Adrenal gland (tissue), 9 donors: ENCODE measurements at regions not wholly inside any gene's neighbourhood (a gene's known extent, or its start where the extent isn't known, plus 50 kb on each side); places are given as distances from the start of the nearest gene placed in this dataset.

Source experiments
- DNase-seq, 7 donors: peaks; one replicate each; pipeline ENCODE4 v3.0.0-alpha.2; 2019 to 2020
- H3K27ac ChIP-seq, 5 donors: fragments of 200-600 bp; sonication (generic) in 4 of 5; 1 replicate in 3 of 5; 2 replicates in 2 of 5; pipeline versions ENCODE4 v1.5.1 to v1.8.0; 2016 to 2020; ENCODE audit warnings: mild to moderate bottlenecking in 1 of 5
- H3K27me3 ChIP-seq: fragments of 200-600 bp; 2 replicates; pipeline ENCODE4 v1.8.0; 2021
- H3K36me3 ChIP-seq, 2 donors: fragments of 200-600 bp; replicated peaks in 1 of 2; 1 replicate in 1 of 2; 2 replicates in 1 of 2; pipeline versions ENCODE4 v1.5.1 to v1.8.0; 2018 to 2022
- H3K4me1 ChIP-seq, 2 donors: fragments of 200-600 bp; replicated peaks in 1 of 2; 1 replicate in 1 of 2; 2 replicates in 1 of 2; pipeline versions ENCODE4 v1.5.1 to v1.8.0; 2018 to 2021
- H3K4me3 ChIP-seq, 4 donors: fragments of 200-600 bp; sonication (generic) in 3 of 4; one replicate each; pipeline ENCODE4 v1.5.1; 2016 to 2018
- H3K9me3 ChIP-seq, 3 donors: fragments of 200-600 bp; sonication (generic) in 1 of 3; replicated peaks in 1 of 3; 1 replicate in 2 of 3; 2 replicates in 1 of 3; pipeline versions ENCODE4 v1.5.1 to v1.8.0; 2016 to 2021
- POLR2A ChIP-seq, 2 donors: fragments of 450-650 bp; IDR thresholded peaks; one replicate each; pipeline ENCODE4 v1.6.1; 2017; ENCODE audit warnings: antibody characterized with exemption in 2 of 2, mild to moderate bottlenecking in 2 of 2, moderate library complexity in 1 of 2
- WGBS, 4 donors: extraction: QIAGEN DNeasy Blood & Tissue Kit in 2 of 4; methylation state at CpG; one replicate each; pipeline versions ENCODE4 v1.1.5 to v1.1.7; 2013 to 2017; 5-methylcytosine and 5-hydroxymethylcytosine counted together
- intact Hi-C, 2 donors: fragments of 100-400 bp; cut with DNase I; formaldehyde crosslinking; loops; one replicate each; pipeline versions ENCODE4 v1.14.1 to v1.15.0; 2022 to 2023
- TF ChIP-seq, protein P1 (sequence below), 6 experiments: fragments of 450-650 bp in 4 of 6; fragments of 200-600 bp in 2 of 6; sonication (generic) in 1 of 6; IDR thresholded peaks; 1 replicate in 5 of 6; 2 replicates in 1 of 6; pipeline versions ENCODE4 v1.5.1 to v1.8.0; 2016 to 2021; ENCODE audit warnings: antibody characterized with exemption in 6 of 6, mild to moderate bottlenecking in 2 of 6, moderate library complexity in 1 of 6
- donor health status: healthy with polysubstance abuse.
- donor health status: Bipolar disorder and iron deficiency.
- donor health status: DM: yes; HTN: yes; CAD: no.
- donor health status: DM: no; HTN: no; CAD: no.
- donor health status: DM: no; HTN: no; CAD: no.

DNA sequence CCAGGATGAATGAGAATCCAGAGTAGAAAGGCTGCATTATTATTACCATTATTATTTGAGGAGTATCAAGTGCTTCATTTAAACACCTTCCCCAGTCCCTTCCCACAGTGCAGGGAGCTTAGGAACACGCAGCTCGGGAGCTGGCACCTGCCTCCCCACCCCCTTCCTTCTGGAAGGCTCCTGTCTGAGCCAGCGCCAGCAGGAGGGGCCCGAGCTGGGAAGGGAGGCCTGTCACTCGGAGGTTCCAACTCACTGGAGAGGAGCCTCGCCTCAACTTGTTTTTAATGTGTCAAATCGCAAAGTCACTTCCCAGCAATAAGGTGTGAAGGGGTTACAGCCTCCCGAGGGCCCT lies 156.4 kb upstream of the IRX4 start:
- WGBS, 4 donors: 52 to 58% (median 56%) methylated on average over 7 to 8 of the region's 8 CpGs
- H3K4me3 ChIP-seq: no peak overlapping the region
- intact Hi-C loops: loop anchor here in 1 of 2 donors (10.0 kb wide), 2 partner anchors 274 to 374 kb away; no protein-coding TSS in a partner anchor
- H3K36me3 ChIP-seq: no peaks in the 10 kb centered on the region
- H3K9me3 ChIP-seq: no peaks in the 10 kb centered on the region
- H3K4me1 ChIP-seq: peaks cover 3 to 5% of the 10 kb centered on the region in 2 donors
- no peak overlapping the region for H3K27ac ChIP-seq
- TF ChIP-seq, protein P1, sequence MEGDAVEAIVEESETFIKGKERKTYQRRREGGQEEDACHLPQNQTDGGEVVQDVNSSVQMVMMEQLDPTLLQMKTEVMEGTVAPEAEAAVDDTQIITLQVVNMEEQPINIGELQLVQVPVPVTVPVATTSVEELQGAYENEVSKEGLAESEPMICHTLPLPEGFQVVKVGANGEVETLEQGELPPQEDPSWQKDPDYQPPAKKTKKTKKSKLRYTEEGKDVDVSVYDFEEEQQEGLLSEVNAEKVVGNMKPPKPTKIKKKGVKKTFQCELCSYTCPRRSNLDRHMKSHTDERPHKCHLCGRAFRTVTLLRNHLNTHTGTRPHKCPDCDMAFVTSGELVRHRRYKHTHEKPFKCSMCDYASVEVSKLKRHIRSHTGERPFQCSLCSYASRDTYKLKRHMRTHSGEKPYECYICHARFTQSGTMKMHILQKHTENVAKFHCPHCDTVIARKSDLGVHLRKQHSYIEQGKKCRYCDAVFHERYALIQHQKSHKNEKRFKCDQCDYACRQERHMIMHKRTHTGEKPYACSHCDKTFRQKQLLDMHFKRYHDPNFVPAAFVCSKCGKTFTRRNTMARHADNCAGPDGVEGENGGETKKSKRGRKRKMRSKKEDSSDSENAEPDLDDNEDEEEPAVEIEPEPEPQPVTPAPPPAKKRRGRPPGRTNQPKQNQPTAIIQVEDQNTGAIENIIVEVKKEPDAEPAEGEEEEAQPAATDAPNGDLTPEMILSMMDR (IDR thresholded peaks at IDR 0.05): no peak
- TF ChIP-seq POLR2A (IDR thresholded peaks at IDR 0.05): no peak
- DNase-seq: no peak
- H3K27me3 ChIP-seq: no peaks in the 10 kb centered on the region

DNA sequence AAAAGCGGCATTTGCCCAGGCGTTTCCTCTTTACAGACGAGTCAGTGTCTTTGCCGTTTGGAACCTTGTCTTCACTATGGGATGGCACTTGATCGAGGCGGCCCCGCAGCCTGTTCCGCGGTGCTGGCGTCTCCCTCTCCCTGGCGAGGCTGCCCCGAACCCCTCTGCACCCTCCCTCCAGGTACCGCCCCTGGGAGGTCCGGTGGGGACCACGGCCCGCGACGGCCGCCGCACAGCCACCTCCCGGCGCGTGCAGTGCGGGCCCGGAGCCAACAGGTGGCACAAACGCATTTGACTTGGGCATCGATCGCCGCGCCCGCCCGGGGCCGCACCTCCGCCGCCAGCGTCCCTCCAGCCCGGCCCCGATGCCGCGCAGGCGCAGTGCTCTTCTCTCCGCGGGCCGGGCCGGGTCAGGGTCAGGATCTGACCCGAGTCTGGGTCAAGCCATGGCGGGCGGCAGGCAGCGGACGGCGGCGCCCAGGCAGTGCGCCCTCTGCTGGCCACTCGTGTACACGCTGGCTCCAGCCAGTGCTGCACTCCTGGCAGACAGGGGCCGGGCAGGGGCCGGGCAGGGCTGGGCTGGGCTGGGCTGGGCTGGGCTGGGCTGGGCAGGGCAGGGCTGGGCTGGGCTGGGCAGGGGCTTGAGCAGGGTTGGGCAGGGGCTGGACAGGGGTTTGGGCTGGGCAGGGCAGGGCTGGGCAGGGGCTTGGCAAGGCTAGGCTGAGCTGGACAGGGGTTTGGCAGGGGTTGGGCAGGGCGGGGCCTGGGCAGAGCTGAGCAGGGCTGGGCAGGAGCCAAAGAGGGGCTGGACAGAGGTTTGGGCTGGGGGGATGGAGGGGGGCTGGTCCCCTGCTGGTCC lies 155.8 kb upstream of the IRX4 start:
- Histone ChIP-seq H3K4me1 (peaks cover 3 to 5% of the 10 kb centered on the region in 2 donors), H3K4me3 (peak overlapping the region in 1 of 4 donors; percentile 55), H3K27me3 (no peaks in the 10 kb centered on the region), H3K27ac (no peak overlapping the region), H3K9me3 (no peaks in the 10 kb centered on the region), H3K36me3 (no peaks in the 10 kb centered on the region)
- TF ChIP-seq, protein P1 (IDR thresholded peaks at IDR 0.05): peak; percentile 41 to 84 (median 76)
- no peak for TF ChIP-seq POLR2A (IDR thresholded peaks at IDR 0.05)
- peak; percentile 64 to 80 (median 77) for DNase-seq
- WGBS, 4 donors: 3 to 5% (median 3%) methylated on average over 10 to 58 of the region's 58 CpGs
- intact Hi-C loops: loop anchor here in 1 of 2 donors (10.0 kb wide), 2 partner anchors 274 to 374 kb away; no protein-coding TSS in a partner anchor

DNA sequence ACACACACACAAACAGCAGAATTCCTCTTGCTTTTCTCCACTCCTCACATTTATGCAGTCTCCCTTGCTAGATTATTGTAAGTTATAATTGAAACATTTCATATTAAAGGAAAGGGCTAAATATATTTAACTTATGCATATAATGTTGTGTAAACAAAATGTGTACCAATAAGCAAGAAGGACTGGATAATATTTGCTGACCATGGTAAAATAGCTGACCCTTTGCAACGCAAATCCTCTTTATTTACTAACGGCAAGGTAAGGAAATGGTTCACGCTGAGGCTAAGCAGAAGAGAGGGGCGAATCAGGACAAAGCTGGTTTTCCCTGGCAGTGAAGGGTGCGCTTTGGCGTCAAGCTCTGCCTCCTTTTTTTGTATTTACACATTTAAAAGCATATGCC lies 154.2 kb upstream of the IRX4 start:
- no peaks in the 10 kb centered on the region for H3K36me3 ChIP-seq
- no peak overlapping the region for H3K4me3 ChIP-seq
- H3K4me1 ChIP-seq: peaks cover 3 to 5% of the 10 kb centered on the region in 2 donors
- WGBS, 4 donors: 75 to 85% (median 77%) methylated on average over 6 of the region's 6 CpGs
- H3K9me3 ChIP-seq: no peaks in the 10 kb centered on the region
- DNase-seq: no peak
- no peak overlapping the region for H3K27ac ChIP-seq
- H3K27me3 ChIP-seq: no peaks in the 10 kb centered on the region
- intact Hi-C loops: loop anchor here in 1 of 2 donors (10.0 kb wide), 2 partner anchors 272 to 372 kb away; no protein-coding TSS in a partner anchor
- TF ChIP-seq POLR2A (IDR thresholded peaks at IDR 0.05): no peak
- TF ChIP-seq, protein P1 (IDR thresholded peaks at IDR 0.05): no peak

DNA sequence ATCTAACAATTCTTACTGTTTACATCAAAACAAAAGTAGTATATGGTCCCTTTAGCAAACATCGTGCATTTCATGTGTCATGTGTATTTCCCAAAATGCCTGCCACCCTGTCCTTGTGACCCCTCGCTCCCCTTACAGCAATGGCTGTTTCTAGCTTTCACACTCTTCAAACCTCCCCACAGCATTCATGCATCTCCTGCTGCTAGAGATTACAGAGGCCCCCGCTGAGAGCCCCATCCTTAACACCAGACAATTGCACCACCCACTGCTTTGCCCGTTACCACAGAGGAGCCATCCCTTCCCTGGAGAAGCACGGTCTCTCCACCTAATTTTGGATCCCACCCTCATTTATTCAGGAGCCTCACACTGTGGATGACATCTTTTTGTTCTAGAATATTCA lies 149.7 kb upstream of the IRX4 start:
- Histone ChIP-seq H3K4me1 (no peaks in the 10 kb centered on the region), H3K9me3 (no peaks in the 10 kb centered on the region), H3K36me3 (no peaks in the 10 kb centered on the region), H3K27me3 (no peaks in the 10 kb centered on the region), H3K4me3 (no peak overlapping the region), H3K27ac (no peak overlapping the region)
- 61 to 69% (median 62%) methylated on average over 5 of the region's 5 CpGs for WGBS, 4 donors
- intact Hi-C loops: loop anchor here in 1 of 2 donors (10.0 kb wide), 2 partner anchors 268 to 368 kb away; no protein-coding TSS in a partner anchor
- no peak for DNase-seq
- TF ChIP-seq POLR2A (IDR thresholded peaks at IDR 0.05): no peak
- TF ChIP-seq, protein P1 (IDR thresholded peaks at IDR 0.05): no peak
